Liver (tissue), 3 donors: ENCODE measurements at regions not wholly inside any gene's neighbourhood (a gene's known extent, or its start where the extent isn't known, plus 50 kb on each side); places are given as distances from the start of the nearest gene placed in this dataset.

Experiments
- CTCF ChIP-seq: fragments of 150-350 bp; IDR thresholded peaks from 2 replicates; pipeline ENCODE4 v1.5.1; 2017; ENCODE audit warnings: improper control_type of control experiment, low read depth, low read length; ENCODE audit not compliant: missing input control
- FOXA1 ChIP-seq: IDR thresholded peaks from 2 replicates; pipeline ENCODE4 v1.6.1; 2016; ENCODE audit warnings: antibody characterized with exemption
- GABPA ChIP-seq, 2 donors: IDR thresholded peaks in 1 of 2; conservative IDR thresholded peaks in 1 of 2; 2 replicates each; pipeline ENCODE4 v1.6.1; 2016; ENCODE audit warnings: antibody characterized with exemption in 2 of 2, mild to moderate bottlenecking in 1 of 2, moderate library complexity in 1 of 2
- JUND ChIP-seq, 2 donors: IDR thresholded peaks; 2 replicates each; pipeline ENCODE4 v1.6.1; 2016; ENCODE audit warnings: antibody characterized with exemption in 2 of 2
- REST ChIP-seq: IDR thresholded peaks from 2 replicates; pipeline ENCODE4 v1.6.1; 2016; ENCODE audit warnings: antibody characterized with exemption, mild to moderate bottlenecking
- TAF1 ChIP-seq: conservative IDR thresholded peaks from 2 replicates; pipeline ENCODE4 v1.6.1; 2016; ENCODE audit warnings: antibody characterized with exemption, mild to moderate bottlenecking
- TF ChIP-seq, protein P1 (sequence below): IDR thresholded peaks from 2 replicates; pipeline ENCODE4 v1.6.1; 2016; ENCODE audit warnings: antibody characterized with exemption
- donor health status: healthy.
- donor health status: healthy.

DNA sequence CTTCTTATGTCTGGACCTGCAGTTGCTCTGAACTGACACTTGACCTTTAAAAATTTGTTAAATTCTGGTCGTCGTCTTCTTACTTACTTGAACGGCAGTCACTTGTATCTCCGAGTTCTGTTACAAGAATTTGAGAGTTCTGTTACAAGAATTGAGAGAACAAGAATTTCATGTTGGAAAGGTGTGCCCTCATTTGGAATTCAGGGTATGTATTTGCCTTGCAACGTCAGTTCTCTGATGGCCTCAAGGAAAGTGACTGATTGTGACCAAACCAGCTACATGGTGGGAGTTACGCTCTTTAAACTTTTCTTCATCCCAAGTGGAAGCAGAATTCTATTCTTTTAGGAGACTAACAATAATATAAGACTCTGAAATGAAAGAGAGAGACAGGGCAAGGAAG, 320.0 kb upstream of the TRIB2 start:
- TF ChIP-seq GABPA (IDR thresholded peaks at IDR 0.05 in 1 of 2, conservative IDR thresholded peaks at IDR 0.05 in 1 of 2) (no peak), FOXA1 (no peak), CTCF (no peak), JUND (IDR thresholded peaks at IDR 0.05) (no peak), REST (no peak), TAF1 (no peak)
- TF ChIP-seq, protein P1, sequence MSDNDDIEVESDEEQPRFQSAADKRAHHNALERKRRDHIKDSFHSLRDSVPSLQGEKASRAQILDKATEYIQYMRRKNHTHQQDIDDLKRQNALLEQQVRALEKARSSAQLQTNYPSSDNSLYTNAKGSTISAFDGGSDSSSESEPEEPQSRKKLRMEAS = no peak
